GM18951 (cell line): ENCODE measurements at regions not wholly inside any gene's neighbourhood (a gene's known extent, or its start where the extent isn't known, plus 50 kb on each side); places are given as distances from the start of the nearest gene placed in this dataset.

Experiments used
- POLR2A ChIP-seq: IDR thresholded peaks from 4 replicates; pipeline ENCODE4 v1.6.1; 2011; ENCODE audit warnings: mild to moderate bottlenecking; ENCODE audit not compliant: insufficient read length, insufficient read depth; ENCODE audit errors: extremely low read depth
- in situ Hi-C: fragments of 300-500 bp; cut with MboI; formaldehyde crosslinking; loops from one replicate; pipeline ENCODE4 v1.12.0; 2022; ENCODE audit warnings: low sequenced_read_pairs, mixed read lengths, inconsistent platforms; ENCODE audit not compliant: unreplicated experiment

DNA sequence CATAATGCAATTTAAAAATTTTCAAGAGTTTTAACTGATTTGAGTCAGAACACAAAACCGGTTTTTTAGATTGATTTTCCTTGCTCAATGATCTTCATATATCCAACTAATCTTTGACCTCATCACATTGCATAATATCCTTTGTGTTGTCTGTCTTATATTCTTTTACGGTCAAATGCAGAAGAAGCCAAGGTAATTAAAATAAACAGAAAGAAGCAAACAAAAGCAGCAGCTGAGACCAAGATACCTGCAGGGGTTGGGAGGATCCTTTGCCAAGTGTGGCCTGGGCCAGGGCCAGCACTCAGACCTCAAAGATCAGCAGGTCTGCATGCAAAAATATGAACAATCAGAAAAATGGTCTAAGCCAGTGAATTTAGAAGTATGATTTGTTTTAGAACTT is 428.9 kb upstream of the NETO1 start:
- in situ Hi-C loops: no loop called here
- no peak for TF ChIP-seq POLR2A

- TF ChIP-seq POLR2A: no peak
- in situ Hi-C loops: no loop called here
Observed at GRCh38 chr18:73292156-73292555, 424.4 kb upstream of the NETO1 start.

DNA sequence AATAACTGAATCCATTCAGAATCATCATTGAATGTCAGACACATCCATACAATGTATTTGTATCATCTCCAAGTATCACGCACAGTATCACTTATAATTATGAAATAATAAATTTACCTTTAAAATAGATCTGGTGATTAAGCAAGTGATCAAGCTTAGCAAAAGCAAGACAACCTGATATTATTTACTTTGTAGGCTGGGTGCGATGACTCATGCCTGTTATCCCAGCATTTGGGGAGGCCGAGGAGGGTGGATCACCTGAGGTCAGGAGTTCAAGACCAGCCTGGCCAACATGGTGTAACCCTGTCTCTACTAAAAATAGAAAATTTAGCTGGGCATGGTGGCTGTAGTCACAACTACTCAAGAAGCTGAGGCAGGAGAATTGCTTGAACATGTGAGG is 421.0 kb upstream of the NETO1 start:
- TF ChIP-seq POLR2A: no peak
- in situ Hi-C loops: no loop called here

GRCh38 chr18:73286584-73286983 is 418.8 kb upstream of the NETO1 start:
- in situ Hi-C loops: no loop called here
- TF ChIP-seq POLR2A: no peak

DNA sequence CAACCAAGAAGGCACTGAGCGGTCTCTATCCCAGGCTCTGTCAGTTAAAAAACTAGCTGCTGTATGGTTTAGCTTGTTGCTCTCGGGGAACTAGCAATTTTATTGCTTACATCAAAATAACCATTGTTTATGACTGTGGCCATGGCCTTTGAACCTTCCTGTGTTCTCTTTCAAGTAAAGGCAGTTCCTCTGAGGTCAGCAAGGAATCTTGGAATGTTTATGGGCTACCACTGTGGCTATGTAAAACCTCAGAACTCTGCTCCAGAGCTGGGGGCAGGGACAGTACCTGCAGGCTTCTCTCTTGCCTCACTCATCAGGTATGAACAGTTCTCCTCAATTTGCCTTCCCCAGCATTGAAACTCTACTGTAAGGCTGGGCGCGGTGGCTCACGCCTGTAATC is 416.0 kb upstream of the NETO1 start:
- in situ Hi-C loops: no loop called here
- TF ChIP-seq POLR2A: no peak

DNA sequence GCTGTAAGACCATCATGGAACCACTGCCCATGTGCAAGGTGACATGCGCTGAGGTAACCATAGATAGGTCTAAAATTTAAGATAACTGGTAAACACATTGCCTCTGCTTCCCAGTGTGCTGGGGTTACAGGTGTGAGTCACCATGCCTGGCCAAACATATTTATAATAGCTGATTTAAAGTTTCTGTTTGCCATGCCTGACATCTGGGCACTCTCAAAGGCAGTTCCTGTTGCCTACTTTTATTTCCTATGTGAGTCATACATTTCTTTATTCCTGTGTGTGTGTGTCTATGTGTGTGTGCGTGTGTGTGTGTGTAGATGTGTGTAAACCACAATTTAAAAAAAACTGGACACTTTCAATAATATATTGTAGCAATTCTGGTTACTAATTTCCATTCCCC is 415.2 kb upstream of the NETO1 start:
- no peak for TF ChIP-seq POLR2A
- in situ Hi-C loops: no loop called here

- in situ Hi-C loops: no loop called here
- no peak for TF ChIP-seq POLR2A
Observed at GRCh38 chr18:73279498-73279897, 411.7 kb upstream of the NETO1 start.

DNA sequence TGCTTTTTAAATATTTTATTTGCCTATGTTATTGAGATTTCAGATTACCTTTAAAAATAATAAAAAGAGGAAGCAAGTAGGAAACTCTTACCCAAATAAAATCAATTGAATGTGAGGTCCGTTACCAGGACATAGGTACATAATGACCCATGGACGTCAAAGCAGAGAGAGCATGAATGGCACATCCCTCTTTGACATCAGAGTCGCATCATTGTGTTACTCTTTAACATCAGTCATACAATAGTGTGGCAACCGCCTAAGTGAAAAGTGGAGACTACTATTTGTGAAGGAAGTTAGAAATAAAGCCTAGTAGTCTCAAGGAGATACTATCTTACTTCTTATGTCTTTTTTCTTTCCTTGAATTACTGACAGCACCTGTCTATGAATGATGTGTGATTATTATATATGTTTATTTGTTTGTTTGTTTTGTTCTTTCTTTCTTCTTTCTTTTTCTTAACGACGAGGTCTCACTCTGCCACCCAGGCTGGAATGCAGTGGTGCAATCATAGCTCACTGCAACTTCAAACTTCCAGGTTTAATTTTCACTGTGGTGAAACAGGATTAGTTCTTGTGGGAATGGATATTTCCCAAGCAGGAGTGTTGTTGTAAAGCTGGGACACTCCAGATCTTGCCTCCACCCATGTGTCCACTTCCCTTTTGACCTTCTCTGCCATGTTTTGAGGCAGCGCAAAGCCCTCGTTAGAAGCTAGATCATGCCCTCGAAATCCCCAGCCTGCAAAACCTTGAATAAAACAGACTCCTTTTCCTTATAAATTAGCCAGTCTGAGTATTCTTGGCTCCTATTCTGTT is 407.2 kb upstream of the NETO1 start:
- in situ Hi-C loops: no loop called here
- TF ChIP-seq POLR2A: no peak

DNA sequence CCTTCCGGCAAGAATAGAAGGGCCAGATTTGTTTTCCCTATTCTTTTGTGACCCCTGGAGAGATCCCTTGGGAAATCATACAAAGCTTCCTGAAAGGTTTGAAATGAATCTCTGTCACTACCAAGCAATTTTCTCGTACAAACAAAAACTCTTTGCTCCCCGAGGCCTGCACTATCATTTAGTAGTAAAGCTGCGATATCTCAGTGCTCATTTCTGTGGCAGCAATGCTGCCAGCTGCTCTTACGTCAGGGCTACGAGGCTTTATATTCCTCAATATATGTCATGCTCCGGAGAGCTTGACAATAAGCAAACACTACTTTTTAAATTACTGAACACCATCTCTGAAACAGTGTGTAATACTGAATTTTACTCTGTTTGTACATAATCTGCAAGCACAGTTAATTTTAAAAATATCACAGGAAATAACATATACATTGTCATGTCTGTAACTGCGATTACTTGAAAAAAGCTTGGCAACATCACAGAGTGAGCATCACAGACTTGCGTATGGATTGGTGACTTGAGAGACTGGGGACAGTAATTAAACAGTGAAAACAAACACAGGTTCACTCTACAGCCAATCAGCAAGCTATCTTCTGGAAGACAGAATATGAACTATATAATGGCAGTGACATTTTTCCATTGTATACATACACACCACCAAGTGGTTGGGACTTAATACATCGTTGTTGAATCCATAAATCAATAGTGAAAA is 403.3 kb upstream of the NETO1 start:
- in situ Hi-C loops: no loop called here
- no peak for TF ChIP-seq POLR2A

DNA sequence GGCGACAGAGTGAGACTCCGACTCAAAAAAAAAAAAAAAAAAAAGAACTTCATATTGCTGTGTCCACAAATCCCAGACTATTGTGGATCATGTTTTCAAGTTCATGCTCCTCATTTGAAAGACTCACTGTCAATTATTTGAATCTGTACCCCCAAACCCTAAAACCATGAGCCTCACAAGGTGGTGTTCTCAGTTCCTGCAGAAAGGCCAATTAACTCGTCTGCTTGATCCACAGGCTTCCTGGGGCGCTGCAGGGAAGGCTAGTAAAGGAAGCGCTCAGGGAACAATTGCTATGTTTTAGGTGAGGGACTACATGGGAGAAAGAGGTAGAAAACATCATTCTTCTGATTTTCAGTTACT is 396.8 kb upstream of the NETO1 start:
- no peak for TF ChIP-seq POLR2A
- in situ Hi-C loops: no loop called here

DNA sequence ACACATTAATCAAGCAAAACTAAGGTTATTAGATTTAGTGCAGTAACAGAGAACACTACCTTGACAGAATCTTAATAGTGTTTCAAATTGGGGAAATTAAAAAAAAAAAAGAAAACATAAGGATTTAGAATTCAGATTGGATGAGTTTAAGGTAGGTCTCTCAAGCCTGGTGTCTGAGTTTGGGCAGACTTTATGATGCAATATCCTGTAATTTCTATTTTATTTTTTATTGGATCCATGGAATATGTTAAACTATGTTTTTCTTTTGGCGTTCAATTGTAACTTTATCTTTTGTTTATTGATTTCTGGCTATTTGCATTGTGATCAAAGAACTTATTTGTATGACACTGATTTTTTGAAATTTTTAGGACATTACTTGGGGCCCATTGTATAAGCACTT is 394.1 kb upstream of the NETO1 start:
- in situ Hi-C loops: no loop called here
- no peak for TF ChIP-seq POLR2A

DNA sequence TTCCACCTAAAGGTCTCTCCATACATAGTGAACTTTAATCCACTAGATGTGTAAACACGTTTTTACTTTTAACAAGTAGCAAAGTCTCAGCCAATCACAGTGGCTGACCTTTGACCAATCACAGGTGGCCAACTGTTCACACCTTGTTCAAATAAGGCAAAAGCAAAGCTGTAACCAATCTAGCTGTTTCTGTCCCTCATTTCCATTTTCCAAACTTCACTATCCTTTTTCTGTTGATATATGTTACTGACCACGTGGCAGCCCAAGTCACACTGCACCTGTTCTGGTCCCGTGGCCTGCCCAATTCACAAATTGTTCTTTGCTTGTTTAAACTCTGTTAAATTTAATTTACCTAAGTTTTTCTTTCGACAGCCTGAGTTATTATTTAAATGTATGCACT is 393.5 kb upstream of the NETO1 start:
- in situ Hi-C loops: no loop called here
- no peak for TF ChIP-seq POLR2A

- in situ Hi-C loops: no loop called here
- no peak for TF ChIP-seq POLR2A
Observed at GRCh38 chr18:73258375-73259087, 390.7 kb upstream of the NETO1 start.

DNA sequence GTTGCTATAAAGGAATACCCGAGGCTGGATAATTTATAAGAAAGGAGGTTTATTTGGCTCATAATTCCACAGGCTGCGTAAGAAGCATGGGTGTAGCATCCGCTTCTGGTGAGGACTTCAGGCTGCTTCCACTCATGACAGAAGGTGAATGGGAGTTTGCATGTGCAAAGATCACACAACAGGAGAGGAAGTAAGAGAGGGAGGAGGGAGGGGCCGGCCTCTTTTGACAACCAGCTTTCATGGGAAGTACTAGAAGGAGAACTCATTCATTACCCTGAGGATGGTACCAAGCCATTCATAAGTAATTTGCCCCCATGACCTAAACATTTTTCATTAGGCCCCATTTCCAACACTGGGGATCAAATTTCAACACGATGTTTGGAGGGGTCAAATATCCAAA is 386.8 kb upstream of the NETO1 start:
- in situ Hi-C loops: no loop called here
- no peak for TF ChIP-seq POLR2A
